HG03066 (cell line): ENCODE measurements at regions not wholly inside any gene's neighbourhood (a gene's known extent, or its start where the extent isn't known, plus 50 kb on each side); places are given as distances from the start of the nearest gene placed in this dataset.
"Not testable (repeated sequence)": the region's sequence is repeated elsewhere in the genome, so short reads cannot be mapped to it uniquely, and the experiment has no call there.

Experiments
- ATAC-seq: cut with Tn5 transposase; IDR thresholded peaks from one replicate; pipeline ENCODE4 v1.9.1; 2021; ENCODE audit warnings: low read depth; ENCODE audit not compliant: unreplicated experiment

DNA sequence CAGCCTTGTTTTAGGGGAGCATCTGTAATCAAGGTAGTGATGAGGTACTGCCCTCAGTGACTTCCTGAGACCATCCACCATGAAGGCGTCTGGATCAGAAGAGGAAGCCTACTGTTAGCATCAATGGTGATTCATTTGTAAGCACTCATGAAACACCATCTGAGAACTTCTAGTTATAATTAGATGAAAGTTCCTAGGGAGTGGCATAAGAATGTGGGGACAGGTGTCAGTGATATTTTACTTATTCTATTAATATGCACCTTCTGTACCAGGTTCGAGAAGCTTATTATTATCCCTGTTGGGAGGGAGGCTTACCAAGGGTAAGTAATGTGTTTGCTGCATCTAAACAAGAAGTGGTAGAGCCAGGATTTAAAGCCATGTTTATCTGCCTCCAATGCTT lies 295.8 kb upstream of the TBL1XR1 start:
- no peak for ATAC-seq

DNA sequence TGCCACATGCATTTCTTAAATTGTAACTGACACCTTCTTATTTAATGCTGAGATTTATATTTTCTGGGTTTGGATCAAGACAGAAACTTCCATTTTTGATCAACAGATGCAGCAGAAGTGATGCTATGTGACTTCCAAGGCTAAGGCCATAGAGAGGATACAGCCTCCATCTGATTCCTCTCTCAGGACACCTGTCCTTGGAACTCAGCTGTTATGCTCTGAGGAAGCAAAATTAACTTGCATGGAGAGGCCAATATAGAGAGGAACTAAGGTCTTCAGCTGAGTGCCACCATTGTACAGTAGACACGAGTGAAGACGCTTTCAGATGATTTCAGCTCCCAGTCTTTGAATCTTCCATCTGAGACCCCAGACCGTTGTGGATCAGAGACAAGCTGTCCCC lies 296.9 kb upstream of the TBL1XR1 start:
- no peak for ATAC-seq

DNA sequence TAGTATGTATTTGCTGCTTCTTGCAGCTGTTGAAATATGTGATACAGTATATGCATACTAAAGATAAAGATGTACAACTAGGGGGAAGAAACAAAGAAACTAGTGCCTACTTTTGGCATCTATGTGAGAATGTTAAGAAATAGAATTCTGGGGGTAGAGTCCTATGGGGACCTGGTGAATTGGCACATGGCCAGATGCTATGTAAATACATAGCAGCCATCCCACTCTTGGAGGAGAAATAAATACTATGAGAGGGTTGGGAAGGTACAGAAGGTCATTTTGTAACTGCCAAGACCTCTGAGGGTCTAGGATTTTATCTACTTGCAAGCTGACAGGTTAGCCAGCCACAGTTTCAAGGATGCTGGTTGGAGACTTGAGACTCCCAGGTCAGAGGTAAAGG lies 298.3 kb upstream of the TBL1XR1 start:
- no peak for ATAC-seq

DNA sequence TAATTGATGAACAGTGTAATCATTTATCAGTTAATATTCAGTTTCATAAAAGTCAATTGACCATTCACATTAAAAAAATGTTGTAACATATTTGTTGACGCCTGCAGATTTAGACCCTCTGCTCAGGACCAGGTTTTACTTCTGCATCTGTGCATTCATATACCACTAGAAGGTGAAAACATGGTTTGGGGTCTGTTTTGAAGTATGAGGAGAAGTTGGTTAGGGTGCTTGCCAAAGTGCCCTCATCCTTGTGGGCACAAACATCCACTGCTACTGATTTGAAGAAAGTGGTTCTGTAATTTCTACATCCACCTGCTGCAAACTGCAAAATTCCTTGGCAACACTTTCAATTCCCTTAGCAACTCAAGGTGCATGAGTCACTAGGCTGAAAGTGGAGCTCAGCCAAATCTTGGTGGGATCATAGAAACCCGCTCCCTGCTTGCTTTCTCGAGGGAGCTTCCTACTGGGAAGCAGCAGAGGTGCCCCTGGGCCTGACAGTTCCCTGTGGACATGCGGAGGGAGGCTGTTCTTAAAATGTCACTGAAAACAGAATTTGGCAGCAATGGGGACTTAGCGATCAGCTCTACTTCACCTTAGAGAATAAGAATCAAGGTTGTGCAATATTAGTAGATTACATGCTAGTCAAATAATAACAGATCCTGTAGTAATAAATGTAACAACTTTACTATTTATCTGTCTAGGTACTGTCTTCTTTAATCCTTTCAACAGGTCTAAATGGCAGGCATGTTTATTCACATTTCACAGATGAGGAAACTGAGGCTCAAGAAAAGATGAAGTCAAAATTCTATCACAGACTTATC lies 301.0 kb upstream of the TBL1XR1 start:
- ATAC-seq = no peak

DNA sequence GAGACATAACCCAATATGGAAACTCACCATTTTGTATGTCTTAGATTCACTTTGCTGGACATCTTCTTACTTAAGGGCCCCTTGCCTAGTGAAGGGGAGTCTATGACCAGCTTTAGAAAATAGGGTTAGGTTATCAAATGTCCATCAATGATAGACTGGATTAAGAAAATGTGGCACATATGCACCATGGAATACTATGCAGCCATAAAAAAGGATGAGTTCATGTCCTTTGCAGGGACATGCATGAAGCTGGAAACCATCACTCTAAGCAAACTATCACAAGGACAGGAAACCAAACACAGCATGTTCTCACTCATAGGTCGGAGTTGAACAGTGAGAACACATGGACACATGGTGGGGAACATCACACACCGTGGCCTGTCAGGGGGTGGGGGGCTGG lies 301.8 kb upstream of the TBL1XR1 start:
- ATAC-seq = not testable (repeated sequence)

DNA sequence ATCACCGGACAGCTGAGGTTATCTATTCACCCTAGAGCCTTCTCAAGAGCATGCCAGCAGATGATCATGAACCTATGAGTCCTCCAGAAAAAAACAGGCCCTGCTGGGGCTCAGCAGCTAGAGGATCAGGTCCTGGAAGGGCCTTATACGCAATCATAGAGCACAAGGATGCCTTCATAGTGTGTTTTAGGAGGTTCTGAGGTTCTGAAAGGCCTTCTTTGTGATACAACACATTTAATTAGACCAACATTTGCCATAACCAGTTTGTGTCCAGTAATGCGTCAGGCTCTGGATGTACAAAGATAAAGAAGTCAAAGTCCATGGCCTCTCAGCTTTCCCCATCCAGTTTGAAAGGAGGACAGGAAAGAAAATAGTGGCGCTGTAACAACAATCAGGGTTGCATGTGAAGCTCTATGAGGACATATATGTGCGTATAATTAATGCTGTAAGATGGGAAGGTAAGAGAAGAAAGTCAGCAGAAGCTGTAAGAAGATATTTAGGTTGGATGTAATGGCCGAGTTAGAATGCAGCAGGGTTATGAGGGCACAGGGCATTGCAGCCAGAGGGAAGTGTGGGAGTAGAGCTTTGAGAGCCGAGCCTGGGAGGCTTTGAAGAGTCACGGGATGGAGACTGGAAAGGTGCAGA lies 302.6 kb upstream of the TBL1XR1 start:
- no peak for ATAC-seq

DNA sequence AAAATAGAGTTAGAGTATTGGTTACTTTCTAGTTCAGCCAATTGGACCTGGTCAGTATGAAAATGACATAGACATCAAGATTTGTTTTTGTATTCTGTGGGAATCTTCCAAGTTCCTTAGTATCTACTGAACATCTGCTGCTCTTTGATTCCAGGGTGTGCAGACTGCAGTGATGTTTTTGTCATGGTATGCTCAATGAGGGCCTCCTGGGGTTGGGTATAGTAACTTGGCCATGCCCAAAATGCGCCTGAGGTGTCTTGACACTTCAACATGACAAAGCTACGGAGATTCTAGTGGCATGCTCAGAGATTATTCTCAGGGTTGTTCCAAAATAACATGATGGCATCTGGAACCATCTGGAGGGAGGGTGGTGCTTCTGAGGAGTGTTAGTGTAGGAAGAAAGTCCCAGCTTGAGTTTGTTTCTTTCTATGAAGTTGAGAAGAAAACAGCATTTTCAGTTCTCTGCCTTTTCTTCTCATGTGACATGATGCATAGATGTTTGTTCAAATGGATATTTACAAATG lies 313.5 kb upstream of the TBL1XR1 start:
- ATAC-seq = no peak

DNA sequence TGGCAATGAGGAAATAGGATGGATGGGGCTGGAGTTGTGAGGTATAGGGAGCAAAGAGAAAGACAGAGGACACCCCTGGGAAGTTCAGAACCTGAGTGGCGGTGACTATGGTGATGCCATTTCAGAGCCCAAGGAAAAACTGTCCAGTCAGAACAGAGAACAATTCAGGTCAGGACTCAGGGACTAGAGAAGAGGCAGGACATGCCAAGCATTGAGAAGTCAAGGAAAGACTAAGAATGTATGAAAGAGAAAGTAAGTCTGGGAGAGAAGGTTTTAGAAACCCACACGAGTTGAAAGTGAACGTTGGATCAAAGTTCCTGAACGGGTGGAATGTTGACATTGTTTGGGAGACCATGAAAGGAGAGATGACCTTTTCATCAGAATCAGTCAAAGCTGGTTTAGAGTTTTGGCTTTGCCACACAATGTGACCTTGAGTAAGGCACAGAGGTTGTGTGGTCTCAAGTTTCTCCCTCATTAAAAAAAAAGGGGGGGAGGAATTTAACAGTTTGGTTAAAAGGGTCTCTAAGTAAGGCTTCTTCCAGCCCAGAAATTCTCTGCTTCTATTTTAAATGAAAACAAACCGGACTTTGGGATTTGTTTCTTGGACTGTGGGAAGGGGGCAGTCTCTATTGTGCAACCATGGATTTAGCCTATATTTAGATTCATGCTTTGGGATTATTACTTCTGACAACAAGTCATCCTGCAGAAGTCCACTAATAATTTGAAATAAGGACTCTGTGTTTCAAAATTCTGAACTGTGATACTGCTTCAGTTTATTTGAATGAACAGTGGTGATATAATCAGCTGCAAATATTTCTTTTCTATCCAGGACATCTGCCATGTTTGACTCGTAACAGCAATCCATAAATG lies 315.9 kb upstream of the TBL1XR1 start:
- no peak for ATAC-seq

DNA sequence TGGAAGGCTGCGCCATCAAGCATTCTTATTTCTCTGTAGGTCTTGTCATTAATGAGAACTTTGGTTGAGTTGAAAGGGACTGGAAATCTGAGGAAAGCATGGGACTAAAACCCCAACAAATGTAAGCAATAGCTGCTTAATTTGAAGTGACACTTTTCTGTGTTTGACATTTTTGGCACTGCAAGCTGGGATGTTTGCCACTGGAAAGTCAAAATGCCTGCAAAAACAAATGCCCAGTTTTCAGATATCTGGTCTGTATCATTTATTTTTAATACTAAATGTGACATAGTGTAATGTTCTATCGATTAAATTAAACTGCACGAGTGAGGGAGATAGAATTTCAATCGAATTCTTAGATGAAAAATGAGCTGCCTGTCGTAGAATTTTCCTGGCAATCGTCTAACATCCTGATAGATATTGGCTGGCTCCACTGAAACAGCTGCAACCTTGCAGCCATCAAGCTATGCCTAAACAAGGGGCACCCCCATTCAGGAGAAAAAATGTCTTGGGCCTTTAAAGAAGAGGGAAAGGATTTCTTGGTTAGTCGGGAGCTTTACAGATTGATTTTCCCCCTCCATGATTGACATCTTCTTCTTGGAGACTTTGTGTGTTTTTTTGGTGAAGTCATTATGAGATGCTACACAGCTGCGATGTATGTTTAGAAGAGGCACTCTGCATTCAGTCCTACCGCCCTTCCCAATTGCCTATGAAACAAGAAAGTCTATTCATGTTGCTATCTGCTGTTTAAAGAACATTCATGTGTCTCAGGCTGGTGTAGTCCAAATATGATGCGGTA lies 316.7 kb upstream of the TBL1XR1 start:
- ATAC-seq = no peak

DNA sequence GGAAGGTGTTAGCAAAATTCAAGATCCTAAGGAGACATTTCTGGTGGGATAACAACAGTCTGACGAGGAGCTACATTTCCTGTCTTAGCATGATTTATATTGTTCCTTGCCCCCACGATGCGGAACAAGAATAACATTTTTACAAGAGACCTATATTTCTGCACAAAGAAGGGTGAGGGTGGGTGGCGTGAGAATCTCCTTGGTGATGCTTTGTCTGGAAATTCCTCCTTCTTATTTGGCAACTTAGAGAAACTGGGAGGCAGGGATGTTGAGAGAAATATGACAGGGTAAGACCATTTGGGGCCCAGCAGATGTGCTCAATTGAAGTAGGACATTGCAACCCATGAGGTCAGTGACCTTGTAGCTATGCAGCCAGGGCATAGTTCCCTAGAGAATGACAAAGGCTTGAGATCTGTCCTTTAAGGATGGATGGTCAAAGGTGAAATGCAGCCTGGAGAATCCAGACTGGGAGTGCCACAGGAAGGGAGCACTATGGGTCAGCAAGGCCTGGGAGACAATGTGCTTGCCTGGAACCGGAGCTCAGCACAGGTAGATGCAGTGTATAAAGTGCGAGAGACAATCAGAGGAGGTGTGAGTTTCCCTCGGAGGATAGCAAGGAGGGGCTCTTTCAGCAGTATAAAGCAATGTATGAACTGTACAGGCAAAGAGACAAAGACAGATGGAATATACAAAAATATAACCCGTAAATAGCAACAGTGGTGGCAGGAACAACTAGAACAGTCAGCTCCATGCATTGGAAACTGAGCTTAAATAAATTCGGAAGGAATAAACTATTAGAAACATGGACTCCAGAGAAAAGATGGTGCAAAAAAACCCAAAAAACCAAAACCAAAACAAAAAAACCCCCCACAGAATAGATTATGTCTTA lies 317.6 kb upstream of the TBL1XR1 start:
- ATAC-seq = no peak

DNA sequence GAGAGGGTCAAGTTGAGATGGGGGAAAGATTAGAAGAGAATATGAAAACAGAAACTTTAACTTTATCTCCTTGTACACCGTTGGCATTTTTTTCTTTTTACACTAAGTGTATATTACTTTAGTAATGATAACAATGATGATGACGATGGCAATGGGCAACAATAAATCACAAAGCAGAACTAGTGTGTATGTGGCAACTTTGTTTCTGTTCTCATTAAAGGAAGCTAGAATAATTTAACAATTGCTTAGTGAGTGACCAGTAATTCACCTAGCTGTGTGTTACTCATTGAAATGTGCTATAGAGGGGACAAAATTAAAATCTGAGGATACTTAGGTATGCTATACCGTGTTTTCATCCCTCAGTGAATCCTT lies 318.5 kb upstream of the TBL1XR1 start:
- no peak for ATAC-seq

DNA sequence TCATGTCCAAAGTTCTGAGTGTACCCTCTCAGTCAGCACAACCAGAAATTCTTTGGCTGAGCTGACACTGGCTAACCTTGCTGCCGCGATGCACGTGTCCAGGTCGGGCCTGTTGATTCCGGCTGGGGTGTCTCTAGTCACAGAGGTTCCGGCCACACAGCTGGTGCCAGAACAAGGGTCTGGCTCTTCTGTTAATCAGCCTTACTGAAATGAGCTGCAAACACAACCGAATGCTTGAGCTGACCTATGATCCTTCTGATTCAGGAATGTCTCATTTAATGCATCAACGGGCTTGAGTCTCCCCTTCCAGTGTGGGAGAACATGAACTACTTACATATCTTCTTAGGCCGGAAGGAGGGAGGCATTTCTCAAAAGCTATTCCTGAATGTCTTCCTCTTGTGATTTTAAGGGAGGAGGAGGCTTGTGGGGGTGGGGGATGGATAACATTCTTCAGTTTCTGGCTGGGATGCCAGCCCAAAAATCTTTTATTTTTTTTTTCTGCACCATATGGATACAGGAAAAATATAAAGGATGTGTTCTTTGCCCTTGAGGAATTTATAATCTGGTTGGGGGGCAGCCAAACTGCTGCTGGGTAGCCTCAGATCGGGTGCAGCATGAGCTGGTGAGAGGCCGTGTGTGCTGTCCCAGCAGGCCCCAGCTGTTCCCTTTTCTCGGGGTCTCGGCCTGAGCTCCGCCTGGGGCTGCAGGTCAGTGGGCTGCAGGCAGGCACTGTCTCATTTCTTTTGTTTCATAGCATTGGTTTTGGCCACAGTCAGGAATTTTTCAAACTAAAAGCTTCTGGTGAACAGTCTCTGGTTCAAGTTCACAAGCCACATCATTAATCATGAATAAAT lies 319.1 kb upstream of the TBL1XR1 start:
- ATAC-seq = no peak

DNA sequence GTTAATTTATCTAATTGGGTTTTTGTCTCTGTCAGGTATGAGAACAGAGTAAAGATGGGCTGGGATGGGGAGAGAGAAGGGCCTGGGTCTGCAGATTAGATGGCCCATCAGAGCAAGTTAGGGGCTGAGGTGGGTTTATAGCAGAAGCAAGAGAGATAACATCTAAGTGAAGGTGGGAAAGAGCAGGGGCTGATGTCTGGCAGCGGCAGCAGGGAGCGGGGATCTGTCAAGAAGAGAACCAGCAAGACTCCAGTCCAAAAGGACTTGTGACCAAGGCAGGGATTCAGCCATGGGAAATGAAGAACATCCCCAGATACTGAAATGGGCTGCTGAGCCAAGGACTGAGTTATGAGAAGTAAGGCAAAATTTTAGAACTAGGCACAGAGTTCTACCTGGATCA lies 320.6 kb upstream of the TBL1XR1 start:
- no peak for ATAC-seq

DNA sequence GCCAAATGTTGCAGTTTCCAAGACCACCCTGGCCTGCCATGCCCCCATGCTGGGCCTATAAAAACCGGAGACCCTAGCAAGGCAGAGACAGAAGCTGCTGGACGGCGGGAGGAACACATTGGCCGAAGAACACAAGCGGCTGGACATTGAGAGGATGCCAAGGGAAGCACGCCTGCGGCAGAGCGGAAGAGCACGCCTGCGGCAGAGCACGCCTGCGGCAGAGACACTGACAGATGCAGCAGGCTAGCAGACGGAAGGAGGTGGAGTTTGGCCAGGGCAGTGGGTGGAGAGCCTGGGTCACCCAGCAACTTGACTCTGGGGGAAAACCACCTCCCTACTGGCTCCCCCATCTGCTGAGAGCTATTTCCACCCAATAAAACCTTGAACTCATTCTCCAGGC lies 322.3 kb upstream of the TBL1XR1 start:
- no peak for ATAC-seq

DNA sequence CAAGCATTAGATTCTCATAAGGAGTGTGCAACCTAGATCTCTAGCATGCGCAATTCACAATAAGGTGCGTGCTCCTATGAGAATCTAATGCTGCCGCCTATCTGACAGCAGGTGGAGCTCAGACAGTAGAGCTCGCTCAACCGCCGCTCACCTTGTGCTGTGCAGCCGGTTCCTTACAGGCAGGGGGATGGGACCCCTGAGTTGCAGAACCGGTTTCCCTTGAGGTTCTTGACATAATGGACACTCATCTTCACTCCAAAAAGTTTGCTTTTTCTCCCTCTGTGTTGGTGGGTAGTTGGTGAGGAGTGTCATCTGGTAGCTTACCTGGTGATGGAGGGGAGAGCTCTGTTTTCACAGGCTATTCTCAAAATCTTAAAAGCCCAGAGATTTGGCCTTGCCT lies 324.0 kb upstream of the TBL1XR1 start:
- no peak for ATAC-seq

DNA sequence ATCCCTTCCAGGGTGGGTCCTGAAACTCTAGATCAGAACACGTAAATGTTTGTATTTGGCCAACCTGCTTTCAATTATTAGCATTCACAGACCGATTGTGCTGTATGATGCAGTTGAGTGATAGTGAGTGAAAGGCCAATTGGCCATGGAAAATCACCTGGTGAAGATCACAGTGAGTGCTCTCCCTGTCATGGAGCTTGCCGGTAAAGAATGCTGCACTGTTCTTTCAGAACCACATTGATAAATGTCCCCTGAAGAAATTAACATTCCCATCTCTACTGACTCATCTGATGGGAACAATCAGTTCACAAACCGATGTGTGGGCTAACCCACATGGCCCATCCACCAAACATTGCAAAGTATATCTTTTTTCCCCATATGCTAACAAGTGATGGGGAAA lies 324.8 kb upstream of the TBL1XR1 start:
- no peak for ATAC-seq

DNA sequence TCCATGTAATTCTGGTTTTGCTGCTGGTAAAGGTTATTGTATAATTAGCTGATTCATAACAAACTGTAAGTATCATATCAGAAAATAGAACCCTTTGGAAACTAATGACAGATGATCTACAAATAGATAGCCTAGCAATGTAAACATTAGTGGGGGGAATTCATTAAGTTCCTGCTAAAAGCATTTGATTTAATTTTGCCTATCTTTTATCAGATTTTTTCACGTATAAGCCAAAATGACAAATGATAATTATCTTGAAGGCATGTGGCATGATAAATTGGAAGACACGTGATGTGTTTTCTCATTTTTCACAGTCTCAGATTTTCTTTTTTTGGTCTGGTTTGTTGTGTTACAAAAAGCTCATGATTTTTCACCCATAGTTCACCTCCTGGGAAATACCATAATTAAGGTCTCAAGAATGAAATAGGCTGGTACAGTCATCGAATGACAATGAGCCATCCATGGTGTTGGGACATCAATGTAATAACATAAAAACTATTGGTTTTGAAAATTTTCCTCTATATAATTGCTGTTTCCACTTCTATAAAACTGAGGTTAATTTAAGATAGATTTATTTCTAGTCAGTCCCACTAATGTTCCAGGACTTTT lies 325.9 kb upstream of the TBL1XR1 start:
- ATAC-seq = no peak

DNA sequence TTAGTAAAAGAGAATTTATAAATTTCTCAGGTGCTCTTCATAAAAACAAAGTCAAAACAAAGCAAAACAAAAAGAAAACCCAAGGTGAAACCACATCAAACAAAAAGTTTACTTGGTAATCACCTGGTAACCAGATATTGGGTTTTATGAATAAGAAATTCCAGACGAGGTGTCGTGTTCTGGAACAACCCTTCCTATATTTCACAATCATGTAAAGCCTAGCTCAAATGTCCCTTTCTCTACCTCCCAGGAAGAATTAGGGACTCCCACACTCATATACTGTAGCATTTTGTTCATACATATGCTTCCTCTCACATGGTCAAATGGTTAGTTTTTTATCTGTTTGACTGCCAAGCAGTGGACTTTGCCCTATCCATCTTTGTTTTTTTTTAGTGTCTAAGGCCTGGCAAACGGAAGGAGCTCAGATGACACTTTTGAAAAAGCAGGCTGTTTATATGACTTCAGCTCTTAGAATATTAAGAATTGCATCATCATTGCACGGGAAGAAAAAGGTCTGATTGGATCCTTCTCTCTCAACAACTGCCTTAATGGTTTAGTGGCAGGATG lies 326.7 kb upstream of the TBL1XR1 start:
- ATAC-seq = no peak
